ENCODE measurements at regions not wholly inside any gene's neighbourhood (a gene's known extent, or its start where the extent isn't known, plus 50 kb on each side); places are given as distances from the start of the nearest gene placed in this dataset.
"Not testable (repeated sequence)": the region's sequence is repeated elsewhere in the genome, so short reads cannot be mapped to it uniquely, and the experiment has no call there.

DNA sequence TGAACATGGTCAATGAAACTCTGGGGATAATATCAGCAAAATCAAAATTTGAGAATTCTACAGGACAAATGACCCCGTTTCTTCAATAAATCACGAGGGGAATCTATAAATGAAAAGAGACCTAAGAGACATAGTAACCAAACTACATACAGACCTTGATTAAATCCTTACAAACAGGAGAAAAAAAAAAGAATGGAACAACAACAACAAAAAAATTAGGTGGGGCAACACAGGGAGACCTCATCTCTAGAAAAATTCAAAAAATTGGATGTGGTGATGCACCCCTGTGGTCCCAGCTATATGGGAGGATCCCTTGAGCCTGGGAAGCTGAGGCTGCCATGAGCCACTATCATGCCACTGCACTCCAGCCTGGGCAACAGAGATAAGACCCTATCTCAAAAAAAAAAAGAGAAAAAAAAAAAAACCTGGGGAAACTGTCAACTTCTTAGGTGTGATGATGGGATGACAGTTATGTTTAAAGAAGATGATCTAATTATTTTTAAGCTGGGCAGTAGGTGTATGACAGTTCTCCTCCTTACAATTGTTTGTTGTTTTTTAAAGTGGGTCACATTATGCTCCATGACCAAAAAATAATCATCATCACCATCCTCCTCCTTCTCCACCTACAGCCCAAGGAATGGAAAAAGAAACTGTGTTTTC is 146.4 kb upstream of the EFCAB3 start:
- ATAC-seq; H3K27ac Mint-ChIP-seq; DNase-seq; H3K9me3 ChIP-seq (ENCODE audit: control insufficient read depth, low read length, poor library complexity, severe bottlenecking); H3K36me3 Mint-ChIP-seq (ENCODE audit: low read depth); H3K4me1 Mint-ChIP-seq; H3K4me3 Mint-ChIP-seq: not testable (repeated sequence)
- H3K27me3 Mint-ChIP-seq = peaks cover 24% of the 10 kb centered on the region

DNA sequence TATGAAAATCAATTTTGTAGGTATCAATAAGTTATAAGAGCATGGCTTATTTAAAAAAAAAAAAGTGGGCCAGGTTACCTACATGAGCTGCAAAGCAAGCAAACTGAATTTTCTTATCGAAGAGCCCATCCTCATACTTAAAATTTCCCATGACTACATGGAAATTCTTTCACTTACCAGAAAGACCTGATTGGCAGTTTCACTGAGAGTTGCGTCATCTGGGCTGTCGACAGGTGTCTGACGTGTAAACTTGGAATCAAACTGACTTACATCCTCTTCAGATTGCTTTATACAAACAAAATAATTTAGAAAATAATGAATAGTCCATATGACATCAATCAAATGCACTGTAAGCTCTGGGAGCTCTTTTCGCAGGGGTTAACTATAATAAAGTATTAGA is 149.1 kb upstream of the EFCAB3 start:
- not testable (repeated sequence) for H3K4me1 Mint-ChIP-seq; H3K36me3 Mint-ChIP-seq (ENCODE audit: low read depth); H3K4me3 Mint-ChIP-seq; DNase-seq; ATAC-seq; H3K27ac Mint-ChIP-seq; H3K27me3 Mint-ChIP-seq; H3K9me3 ChIP-seq (ENCODE audit: control insufficient read depth, low read length, poor library complexity, severe bottlenecking)

DNA sequence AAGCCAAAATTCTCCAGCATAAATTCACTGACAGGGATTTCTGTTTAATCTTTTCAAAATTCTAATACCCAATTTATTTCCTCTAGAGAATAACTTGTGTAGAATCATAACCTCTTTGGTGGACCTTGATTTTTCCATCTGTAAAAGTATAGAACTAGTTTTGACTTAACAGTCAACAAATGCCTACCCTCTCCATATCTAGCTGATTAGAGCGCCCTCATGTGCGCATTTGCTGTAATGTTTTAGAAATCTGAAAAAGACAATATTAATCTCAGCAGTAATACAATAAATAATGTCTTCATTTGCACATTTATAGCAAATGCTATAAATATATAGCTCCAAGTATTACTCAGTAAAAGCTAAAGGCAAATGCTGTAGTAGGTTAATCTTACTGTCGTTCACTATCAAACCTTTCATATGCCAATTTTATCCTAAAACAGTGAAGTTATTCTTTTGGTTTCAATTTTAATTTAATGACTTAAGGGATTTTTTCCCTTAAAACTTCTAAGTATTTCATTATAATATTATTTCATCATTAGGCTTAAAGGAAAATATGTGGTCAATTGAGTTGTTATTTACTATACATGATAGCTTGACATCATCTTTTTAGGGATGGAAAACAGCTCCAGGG is 153.6 kb upstream of the EFCAB3 start:
- DNase-seq; H3K36me3 Mint-ChIP-seq (ENCODE audit: low read depth): not testable (repeated sequence)

GRCh38 chr17:62223585-62223984 is 156.8 kb upstream of the EFCAB3 start:
- H3K36me3 Mint-ChIP-seq (ENCODE audit: low read depth); H3K27ac Mint-ChIP-seq; H3K4me1 Mint-ChIP-seq; H3K9me3 ChIP-seq (ENCODE audit: control insufficient read depth, low read length, poor library complexity, severe bottlenecking); H3K4me3 Mint-ChIP-seq; H3K27me3 Mint-ChIP-seq; DNase-seq; ATAC-seq: not testable (repeated sequence)

More for the DNA sequence above, 153.6 kb upstream of the EFCAB3 start:
- H3K4me3 Mint-ChIP-seq; H3K9me3 ChIP-seq (ENCODE audit: control insufficient read depth, low read length, poor library complexity, severe bottlenecking); H3K27ac Mint-ChIP-seq; H3K4me1 Mint-ChIP-seq; ATAC-seq; H3K27me3 Mint-ChIP-seq: not testable (repeated sequence)

DNA sequence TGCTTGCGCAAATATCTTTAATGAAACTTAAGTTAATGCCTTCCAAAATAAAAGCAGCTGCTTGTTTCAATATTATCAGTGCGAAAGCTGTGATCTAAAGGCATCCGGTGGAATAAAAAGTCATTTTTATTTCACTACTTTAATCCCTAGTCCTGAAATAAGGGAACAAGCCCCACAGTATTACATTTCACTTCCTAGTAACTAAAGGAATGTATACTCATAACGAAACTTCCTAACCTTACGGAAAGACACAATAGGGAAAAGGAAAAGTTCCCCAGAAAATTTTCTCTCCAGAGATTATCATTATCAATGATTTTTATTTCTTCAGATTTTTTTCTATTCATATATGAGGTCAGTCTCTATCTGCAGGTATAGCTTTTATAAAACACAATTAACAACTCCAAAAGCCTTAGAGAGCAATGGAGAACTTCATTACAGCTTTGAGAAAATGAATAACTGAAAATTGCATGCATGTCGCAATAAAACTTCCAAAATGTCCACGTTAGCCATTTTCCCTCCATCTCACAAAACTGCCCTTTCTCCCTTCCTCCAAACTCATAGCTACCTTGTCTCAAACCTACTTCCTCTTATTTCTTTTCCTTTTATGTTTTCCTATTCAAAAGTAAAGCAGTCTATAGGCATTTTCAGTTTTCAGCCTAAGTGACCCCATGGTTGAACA is 154.3 kb upstream of the MED13 start:
- Mint-ChIP-seq H3K4me1 (no peaks in the 10 kb centered on the region), H3K27me3 (peaks cover 29% of the 10 kb centered on the region), H3K27ac (no peak overlapping the region), H3K36me3 (ENCODE audit: low read depth) (no peaks in the 10 kb centered on the region), H3K4me3 (no peak overlapping the region)
- no peak for ATAC-seq
- no peaks in the 10 kb centered on the region for H3K9me3 ChIP-seq (ENCODE audit: control insufficient read depth, low read length, poor library complexity, severe bottlenecking)
- DNase-seq = no peak

GRCh38 chr17:62216847-62217246 is 151.8 kb upstream of the MED13 start:
- Mint-ChIP-seq H3K27ac (no peak overlapping the region), H3K4me3 (no peak overlapping the region), H3K27me3 (peaks cover 48% of the 10 kb centered on the region), H3K36me3 (ENCODE audit: low read depth) (peaks cover 2% of the 10 kb centered on the region), H3K4me1 (no peaks in the 10 kb centered on the region)
- H3K9me3 ChIP-seq (ENCODE audit: control insufficient read depth, low read length, poor library complexity, severe bottlenecking) = no peaks in the 10 kb centered on the region
- no peak for DNase-seq
- ATAC-seq = no peak

GRCh38 chr17:62215891-62216290 is 150.8 kb upstream of the MED13 start:
- peaks cover 52% of the 10 kb centered on the region for H3K27me3 Mint-ChIP-seq
- not testable (repeated sequence) for H3K36me3 Mint-ChIP-seq (ENCODE audit: low read depth); DNase-seq; H3K9me3 ChIP-seq (ENCODE audit: control insufficient read depth, low read length, poor library complexity, severe bottlenecking); H3K4me3 Mint-ChIP-seq; ATAC-seq; H3K27ac Mint-ChIP-seq; H3K4me1 Mint-ChIP-seq

GRCh38 chr17:62206550-62206949 is 141.5 kb upstream of the MED13 start:
- Mint-ChIP-seq H3K4me3 (no peak overlapping the region), H3K4me1 (no peaks in the 10 kb centered on the region), H3K27ac (no peak overlapping the region), H3K36me3 (ENCODE audit: low read depth) (peaks cover under 1% of the 10 kb centered on the region), H3K27me3 (peaks cover 9% of the 10 kb centered on the region)
- DNase-seq (no peak), ATAC-seq (no peak)
- H3K9me3 ChIP-seq (ENCODE audit: control insufficient read depth, low read length, poor library complexity, severe bottlenecking) = no peaks in the 10 kb centered on the region

DNA sequence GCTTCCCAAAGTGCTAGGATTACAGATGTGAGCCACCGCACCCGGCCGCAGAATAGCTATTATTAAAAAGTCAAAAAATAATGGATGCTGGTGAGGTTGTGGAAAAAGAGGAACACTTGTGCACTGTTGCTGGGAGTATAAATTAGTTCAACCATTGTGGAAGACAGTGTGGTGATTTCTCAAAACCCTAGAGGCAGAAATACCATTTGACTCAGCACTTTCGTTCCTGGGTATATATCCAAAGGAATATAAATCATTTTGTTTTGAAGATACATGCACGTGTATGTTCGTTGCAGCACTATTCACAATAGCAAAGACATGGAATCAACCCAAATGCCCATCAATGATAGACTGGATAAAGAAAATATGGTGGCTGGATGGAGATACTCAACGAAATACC is 132.1 kb upstream of the MED13 start:
- H3K4me1 Mint-ChIP-seq; H3K27ac Mint-ChIP-seq; DNase-seq; H3K27me3 Mint-ChIP-seq; H3K36me3 Mint-ChIP-seq (ENCODE audit: low read depth); H3K4me3 Mint-ChIP-seq; H3K9me3 ChIP-seq (ENCODE audit: control insufficient read depth, low read length, poor library complexity, severe bottlenecking); ATAC-seq: not testable (repeated sequence)

- H3K9me3 ChIP-seq (ENCODE audit: control insufficient read depth, low read length, poor library complexity, severe bottlenecking); H3K4me3 Mint-ChIP-seq; H3K4me1 Mint-ChIP-seq; H3K36me3 Mint-ChIP-seq (ENCODE audit: low read depth); ATAC-seq; DNase-seq; H3K27me3 Mint-ChIP-seq; H3K27ac Mint-ChIP-seq: not testable (repeated sequence)
These were observed 131.5 kb upstream of the MED13 start for GRCh38 chr17:62196587-62196986.

DNA sequence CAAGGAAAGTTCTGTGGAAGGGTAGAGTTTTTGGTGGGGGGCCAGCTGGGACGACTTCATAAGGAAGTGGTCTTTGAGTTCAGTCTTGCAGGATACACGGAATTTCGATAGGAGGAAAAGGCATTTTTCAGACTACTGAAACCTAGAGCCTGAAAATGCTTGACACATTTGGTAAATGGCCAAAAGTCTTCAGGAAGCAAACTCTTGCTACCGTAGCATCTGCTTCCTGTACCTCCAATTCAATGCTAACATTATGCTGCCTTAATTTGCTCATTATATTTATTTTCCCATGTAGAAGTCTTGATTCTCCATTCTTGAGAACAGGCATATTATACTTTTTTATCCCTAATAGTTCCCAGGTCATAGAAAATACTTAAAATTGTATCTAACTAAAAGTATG is 129.3 kb upstream of the MED13 start:
- no peaks in the 10 kb centered on the region for H3K36me3 Mint-ChIP-seq (ENCODE audit: low read depth)
- H3K27ac Mint-ChIP-seq = no peak overlapping the region
- peaks cover 7% of the 10 kb centered on the region for H3K4me1 Mint-ChIP-seq
- H3K27me3 Mint-ChIP-seq = peaks cover 5% of the 10 kb centered on the region
- no peak overlapping the region for H3K4me3 Mint-ChIP-seq
- ATAC-seq = no peak
- DNase-seq = no peak
- no peaks in the 10 kb centered on the region for H3K9me3 ChIP-seq (ENCODE audit: control insufficient read depth, low read length, poor library complexity, severe bottlenecking)

- Mint-ChIP-seq H3K27me3 (peaks cover 5% of the 10 kb centered on the region), H3K4me1 (peaks cover 7% of the 10 kb centered on the region), H3K36me3 (ENCODE audit: low read depth) (no peaks in the 10 kb centered on the region), H3K27ac (no peak overlapping the region), H3K4me3 (no peak overlapping the region)
- DNase-seq (no peak), ATAC-seq (no peak)
- no peaks in the 10 kb centered on the region for H3K9me3 ChIP-seq (ENCODE audit: control insufficient read depth, low read length, poor library complexity, severe bottlenecking)
These were observed 128.2 kb upstream of the MED13 start for GRCh38 chr17:62193249-62193648.

- Mint-ChIP-seq H3K36me3 (ENCODE audit: low read depth) (no peaks in the 10 kb centered on the region), H3K4me1 (peaks cover 7% of the 10 kb centered on the region), H3K4me3 (no peak overlapping the region), H3K27me3 (peaks cover 2% of the 10 kb centered on the region), H3K27ac (no peak overlapping the region)
- no peaks in the 10 kb centered on the region for H3K9me3 ChIP-seq (ENCODE audit: control insufficient read depth, low read length, poor library complexity, severe bottlenecking)
- DNase-seq (no peak), ATAC-seq (no peak)
These were observed 126.6 kb upstream of the MED13 start for GRCh38 chr17:62191390-62192361.

Measured in T-helper 17 cell (primary cell).